BJ (cell line): ENCODE measurements at regions not wholly inside any gene's neighbourhood (a gene's known extent, or its start where the extent isn't known, plus 50 kb on each side); places are given as distances from the start of the nearest gene placed in this dataset.

ENCODE experiments used
- CTCF ChIA-PET: fragments of 350-600 bp; formaldehyde crosslinking; extraction: SDS; loops from one replicate; lab custom pipeline; 2021; ENCODE audit warnings: antibody characterized with exemption, inconsistent platforms; lab: Yijun Ruan, JAX
- POLR2A ChIA-PET: fragments of 300-600 bp; sonication (Branson Sonifier 250); formaldehyde crosslinking; extraction: SDS; loops from one replicate; lab custom pipeline; 2021; ENCODE audit warnings: antibody characterized with exemption; lab: Charles Lee
- DNase-seq: peaks from one replicate; pipeline ENCODE4 v3.0.0-alpha.2; 2011; ENCODE audit warnings: low read depth
- H3K27me3 ChIP-seq: 2 replicates; pipeline ENCODE4 v1.6.0; 2011; ENCODE audit warnings: low read length; ENCODE audit not compliant: control insufficient read depth, insufficient read depth
- H3K36me3 ChIP-seq: 2 replicates; pipeline ENCODE4 v1.5.1; 2011; ENCODE audit warnings: low read length; ENCODE audit not compliant: control insufficient read depth, insufficient read depth
- H3K4me3 ChIP-seq: 2 replicates; pipeline ENCODE4 v1.5.1; 2011; ENCODE audit warnings: low read depth, mild to moderate bottlenecking, control low read depth, low read length
- CTCF ChIP-seq: IDR thresholded peaks from 2 replicates; pipeline ENCODE4 v1.5.1; 2011; ENCODE audit warnings: low read depth, mild to moderate bottlenecking, control low read depth, inconsistent platforms, low read length, moderate library complexity; ENCODE audit not compliant: insufficient read depth

- POLR2A ChIA-PET = no interaction called here
Measured at GRCh38 chr3:152937234-152937633, 102.3 kb downstream of the P2RY1 start.

GRCh38 chr3:152938974-152939636 lies 104.2 kb downstream of the P2RY1 start:
- H3K36me3 ChIP-seq = no peaks in the 10 kb centered on the region
- no peak for TF ChIP-seq CTCF
- POLR2A ChIA-PET = no interaction called here
- CTCF ChIA-PET = no interaction called here
- no peak overlapping the region for H3K4me3 ChIP-seq
- H3K27me3 ChIP-seq = no peaks in the 10 kb centered on the region
- DNase-seq = no peak

More at GRCh38 chr3:152937234-152937633, 102.3 kb downstream of the P2RY1 start:
- CTCF ChIA-PET = no interaction called here
- Histone ChIP-seq H3K27me3 (no peaks in the 10 kb centered on the region), H3K36me3 (no peaks in the 10 kb centered on the region), H3K4me3 (no peak overlapping the region)
- no peak for DNase-seq
- TF ChIP-seq CTCF = no peak

GRCh38 chr3:152941859-152942258 lies 106.9 kb downstream of the P2RY1 start:
- Histone ChIP-seq H3K4me3 (no peak overlapping the region), H3K36me3 (no peaks in the 10 kb centered on the region), H3K27me3 (no peaks in the 10 kb centered on the region)
- ChIA-PET CTCF (no interaction called here), POLR2A (no interaction called here)
- no peak for DNase-seq
- no peak for TF ChIP-seq CTCF

GRCh38 chr3:152942366-152942765 lies 107.4 kb downstream of the P2RY1 start:
- POLR2A ChIA-PET = no interaction called here
- H3K36me3 ChIP-seq = no peaks in the 10 kb centered on the region
- CTCF ChIA-PET = no interaction called here

GRCh38 chr3:152943645-152944044 lies 108.7 kb downstream of the P2RY1 start:
- no peak for TF ChIP-seq CTCF
- no peak for DNase-seq
- H3K36me3 ChIP-seq = no peaks in the 10 kb centered on the region
- no peak overlapping the region for H3K4me3 ChIP-seq
- ChIA-PET CTCF (no interaction called here), POLR2A (no interaction called here)
- H3K27me3 ChIP-seq = no peaks in the 10 kb centered on the region

More at GRCh38 chr3:152942366-152942765, 107.4 kb downstream of the P2RY1 start:
- Histone ChIP-seq H3K27me3 (no peaks in the 10 kb centered on the region), H3K4me3 (no peak overlapping the region)
- TF ChIP-seq CTCF = no peak
- DNase-seq = no peak
